ENCODE measurements at regions not wholly inside any gene's neighbourhood (a gene's known extent, or its start where the extent isn't known, plus 50 kb on each side); places are given as distances from the start of the nearest gene placed in this dataset.

- no peak for TF ChIP-seq CTCF (IDR thresholded peaks at IDR 0.05; ENCODE audit: control extremely low read depth, extremely low read depth)
- DNase-seq (no peak), ATAC-seq (ENCODE audit: insufficient read depth, low FRiP score) (no peak)
- H3K27me3 ChIP-seq (ENCODE audit: control insufficient read depth in 3 of 3, insufficient read depth in 3 of 3, low read length in 2 of 3) = no peaks in the 10 kb centered on the region
- H3K27ac ChIP-seq (ENCODE audit: low read depth in 1 of 2, low read length in 1 of 2) = no peak overlapping the region
- peaks cover 0 to 7% (median 0%) of the 10 kb centered on the region in 4 donors for H3K9me3 ChIP-seq (ENCODE audit: control insufficient read depth in 4 of 4, insufficient read depth in 3 of 4, low read length in 3 of 4)
- H3K4me3 ChIP-seq = no peak overlapping the region
- WGBS, 2 donors = 36 to 78% methylated on average over 5 of the region's 5 CpGs
- no peak overlapping the region for H3K9ac ChIP-seq (ENCODE audit: insufficient read depth in 1 of 2, low read length in 2 of 2)
- H3K4me1 ChIP-seq (ENCODE audit: control insufficient read depth in 5 of 5, insufficient read depth in 5 of 5, low read length in 5 of 5) = peaks cover 0 to 13% (median 3%) of the 10 kb centered on the region in 5 donors
- H3K36me3 ChIP-seq (ENCODE audit: control insufficient read depth in 4 of 4, insufficient read depth in 4 of 4, low read length in 4 of 4) = no peaks in the 10 kb centered on the region
These were observed 134.6 kb upstream of the BTN3A2 start for GRCh38 chr6:26230351-26230750.

- Histone ChIP-seq H3K27ac (ENCODE audit: low read depth in 1 of 2, low read length in 1 of 2) (no peak overlapping the region), H3K27me3 (ENCODE audit: control insufficient read depth in 3 of 3, insufficient read depth in 3 of 3, low read length in 2 of 3) (no peaks in the 10 kb centered on the region), H3K4me1 (ENCODE audit: control insufficient read depth in 5 of 5, insufficient read depth in 5 of 5, low read length in 5 of 5) (peaks cover 0 to 7% (median 3%) of the 10 kb centered on the region in 5 donors), H3K9me3 (ENCODE audit: control insufficient read depth in 4 of 4, insufficient read depth in 3 of 4, low read length in 3 of 4) (peaks cover 0 to 2% (median 0%) of the 10 kb centered on the region in 4 donors), H3K36me3 (ENCODE audit: control insufficient read depth in 4 of 4, insufficient read depth in 4 of 4, low read length in 4 of 4) (no peaks in the 10 kb centered on the region), H3K4me3 (no peak overlapping the region), H3K9ac (ENCODE audit: insufficient read depth in 1 of 2, low read length in 2 of 2) (no peak overlapping the region)
- ATAC-seq (ENCODE audit: insufficient read depth, low FRiP score) (no peak), DNase-seq (no peak)
- 93 to 97% methylated on average over 5 of the region's 5 CpGs for WGBS, 2 donors
- no peak for TF ChIP-seq CTCF (IDR thresholded peaks at IDR 0.05; ENCODE audit: control extremely low read depth, extremely low read depth)
These were observed 133.9 kb upstream of the BTN3A2 start for GRCh38 chr6:26231006-26231587.

GRCh38 chr6:26232306-26232939, 132.6 kb upstream of the BTN3A2 start:
- WGBS, 2 donors = 50 to 55% methylated on average over 7 of the region's 7 CpGs
- Histone ChIP-seq H3K27me3 (ENCODE audit: control insufficient read depth in 3 of 3, insufficient read depth in 3 of 3, low read length in 2 of 3) (no peaks in the 10 kb centered on the region), H3K4me1 (ENCODE audit: control insufficient read depth in 5 of 5, insufficient read depth in 5 of 5, low read length in 5 of 5) (peaks cover 0 to 3% (median 0%) of the 10 kb centered on the region in 5 donors), H3K27ac (ENCODE audit: low read depth in 1 of 2, low read length in 1 of 2) (no peak overlapping the region), H3K4me3 (no peak overlapping the region), H3K9ac (ENCODE audit: insufficient read depth in 1 of 2, low read length in 2 of 2) (peak overlapping the region in 1 of 2 donors; percentile 97), H3K9me3 (ENCODE audit: control insufficient read depth in 4 of 4, insufficient read depth in 3 of 4, low read length in 3 of 4) (peaks cover 0 to 2% (median 0%) of the 10 kb centered on the region in 4 donors), H3K36me3 (ENCODE audit: control insufficient read depth in 4 of 4, insufficient read depth in 4 of 4, low read length in 4 of 4) (no peaks in the 10 kb centered on the region)
- no peak for ATAC-seq (ENCODE audit: insufficient read depth, low FRiP score)
- no peak for DNase-seq
- TF ChIP-seq CTCF (IDR thresholded peaks at IDR 0.05; ENCODE audit: control extremely low read depth, extremely low read depth) = no peak
